H1 (cell line): ENCODE measurements at regions not wholly inside any gene's neighbourhood (a gene's known extent, or its start where the extent isn't known, plus 50 kb on each side); places are given as distances from the start of the nearest gene placed in this dataset.

Experiments
- ASH2L ChIP-seq: fragments of 200-600, 300-600 bp; sonication (generic); IDR thresholded peaks from one replicate; pipeline ENCODE4 v1.7.1; 2017; ENCODE audit warnings: low read length
- CBX5 ChIP-seq: fragments of 300-800, 300-1000 bp; sonication (generic); IDR thresholded peaks from 2 replicates; pipeline ENCODE4 v1.7.1; 2016; ENCODE audit warnings: antibody characterized with exemption, low read length, low read depth
- CTCF ChIP-seq, 3 experiments: IDR thresholded peaks; 1 replicate in 2 of 3; 2 replicates in 1 of 3; pipeline versions ENCODE4 v1.5.1 to v1.6.1; 2011; ENCODE audit warnings: low read length in 3 of 3, mild to moderate bottlenecking in 3 of 3, inconsistent platforms in 2 of 3, low read depth in 1 of 3, moderate library complexity in 1 of 3; ENCODE audit not compliant: insufficient read depth in 1 of 3; ENCODE audit errors: control extremely low read depth in 1 of 3
- EZH2 ChIP-seq: fragments of 200-600 bp; sonication (generic); IDR thresholded peaks from 2 replicates; pipeline ENCODE4 v1.7.1; 2012; ENCODE audit warnings: low read depth, mild to moderate bottlenecking, moderate library complexity, low read length, inconsistent platforms; ENCODE audit not compliant: severe bottlenecking
- JUN ChIP-seq: IDR thresholded peaks from 2 replicates; pipeline ENCODE4 v1.6.1; 2011; ENCODE audit warnings: low read depth, mild to moderate bottlenecking, improper control_type of control experiment, low read length
- MAFK ChIP-seq: IDR thresholded peaks from 2 replicates; pipeline ENCODE4 v1.6.1; 2012; ENCODE audit warnings: low read depth, mild to moderate bottlenecking, improper control_type of control experiment, low read length
- RNF2 ChIP-seq: fragments of 200-900, 300-1000 bp; sonication (generic); IDR thresholded peaks from 2 replicates; pipeline ENCODE4 v1.7.1; 2016; ENCODE audit warnings: borderline replicate concordance, low read depth, mild to moderate bottlenecking, antibody characterized with exemption, low read length; ENCODE audit not compliant: poor library complexity, severe bottlenecking; ENCODE audit errors: missing control alignments
- YY1 ChIP-seq: IDR thresholded peaks from 2 replicates; pipeline ENCODE4 v1.6.1; 2011; ENCODE audit warnings: low read depth, mild to moderate bottlenecking, low read length
- ZNF274 ChIP-seq: IDR thresholded peaks from 2 replicates; pipeline ENCODE4 v1.7.0; 2012; ENCODE audit warnings: low read length, borderline replicate concordance; ENCODE audit errors: extremely low read depth

GRCh38 chr16:86167061-86167460 is 268.1 kb downstream of the IRF8 start:
- TF ChIP-seq EZH2 (no peak), JUN (no peak), RNF2 (no peak), ZNF274 (no peak), YY1 (no peak), CTCF (IDR thresholded peaks at IDR 0.05; ENCODE audit: control extremely low read depth in 1 of 3, insufficient read depth in 1 of 3, low read depth in 1 of 3, low read length in 3 of 3) (no peak), ASH2L (no peak), CBX5 (no peak), MAFK (no peak)
